Neural progenitor cell (in vitro differentiated cells): ENCODE measurements at regions not wholly inside any gene's neighbourhood (a gene's known extent, or its start where the extent isn't known, plus 50 kb on each side); places are given as distances from the start of the nearest gene placed in this dataset.

Experiments used
- CTCF ChIP-seq: fragments of 200-600 bp; sonication (generic); IDR thresholded peaks from 2 replicates; pipeline ENCODE4 v1.5.1; 2017; ENCODE audit warnings: antibody characterized with exemption, mild to moderate bottlenecking
- EZH2 ChIP-seq: fragments of 200-600 bp; sonication (generic); IDR thresholded peaks from 2 replicates; pipeline ENCODE4 v1.6.1; 2017; ENCODE audit warnings: antibody characterized with exemption, mild to moderate bottlenecking, moderate library complexity

- no peak for TF ChIP-seq EZH2
- no peak for TF ChIP-seq CTCF
Observed at GRCh38 chr5:54881286-54882005, 103.9 kb downstream of the ESM1 start.
